SJSA1 (cell line): ENCODE measurements at regions not wholly inside any gene's neighbourhood (a gene's known extent, or its start where the extent isn't known, plus 50 kb on each side); places are given as distances from the start of the nearest gene placed in this dataset.
A peak's percentile ranks its signal among the peaks of the same experiment; 100 is the strongest.

Experiments
- DNase-seq, 2 experiments: peaks; one replicate each; pipeline ENCODE4 v3.0.0-alpha.2; 2015 to 2020; ENCODE audit warnings: low spot score in 2 of 2, low read depth in 1 of 2
- H3K27ac ChIP-seq: fragments of 250-450 bp; sonication (Bioruptor Pico); 2 replicates; pipeline ENCODE4 v1.5.1; 2020; ENCODE audit warnings: mild to moderate bottlenecking, moderate library complexity
- H3K27me3 ChIP-seq: fragments of 250-450 bp; sonication (Bioruptor Pico); replicated peaks from 2 replicates; pipeline ENCODE4 v1.5.1; 2020; ENCODE audit warnings: mild to moderate bottlenecking, moderate library complexity
- H3K36me3 ChIP-seq: fragments of 250-450 bp; sonication (Bioruptor Pico); 2 replicates; pipeline ENCODE4 v1.5.1; 2020; ENCODE audit warnings: mild to moderate bottlenecking
- H3K4me1 ChIP-seq: fragments of 250-450 bp; sonication (Bioruptor Pico); replicated peaks from 2 replicates; pipeline ENCODE4 v1.6.1; 2021; ENCODE audit warnings: mild to moderate bottlenecking
- H3K4me3 ChIP-seq: fragments of 250-450 bp; sonication (Bioruptor Pico); 2 replicates; pipeline ENCODE4 v1.5.1; 2020; ENCODE audit warnings: mild to moderate bottlenecking
- H3K9me3 ChIP-seq: fragments of 250-450 bp; sonication (Bioruptor Pico); replicated peaks from 2 replicates; pipeline ENCODE4 v1.5.1; 2020; ENCODE audit warnings: mild to moderate bottlenecking

DNA sequence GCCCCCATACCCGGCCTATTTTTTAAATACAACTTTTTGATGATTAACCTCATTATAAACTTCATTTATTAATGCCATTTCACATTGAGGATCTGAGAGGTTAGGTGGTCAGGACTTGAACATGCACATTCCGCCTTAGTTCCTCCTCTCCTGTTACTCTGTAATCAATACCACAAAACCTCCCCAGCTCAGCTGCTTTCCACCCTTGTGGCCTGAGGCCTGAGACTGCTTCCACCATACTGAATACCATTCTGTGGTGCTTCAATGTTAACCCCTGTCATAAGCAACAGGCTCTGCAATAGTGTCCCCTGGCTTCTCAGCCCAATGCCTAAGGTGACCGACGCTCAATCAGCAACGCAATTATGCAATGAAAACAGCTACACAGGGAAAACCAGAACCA, 405.4 kb downstream of the ETS1 start:
- H3K9me3 ChIP-seq = no peaks in the 10 kb centered on the region
- no peaks in the 10 kb centered on the region for H3K36me3 ChIP-seq
- no peaks in the 10 kb centered on the region for H3K27me3 ChIP-seq
- H3K4me1 ChIP-seq = peaks cover 15% of the 10 kb centered on the region
- H3K4me3 ChIP-seq = no peak overlapping the region
- no peak for DNase-seq
- no peak overlapping the region for H3K27ac ChIP-seq

DNA sequence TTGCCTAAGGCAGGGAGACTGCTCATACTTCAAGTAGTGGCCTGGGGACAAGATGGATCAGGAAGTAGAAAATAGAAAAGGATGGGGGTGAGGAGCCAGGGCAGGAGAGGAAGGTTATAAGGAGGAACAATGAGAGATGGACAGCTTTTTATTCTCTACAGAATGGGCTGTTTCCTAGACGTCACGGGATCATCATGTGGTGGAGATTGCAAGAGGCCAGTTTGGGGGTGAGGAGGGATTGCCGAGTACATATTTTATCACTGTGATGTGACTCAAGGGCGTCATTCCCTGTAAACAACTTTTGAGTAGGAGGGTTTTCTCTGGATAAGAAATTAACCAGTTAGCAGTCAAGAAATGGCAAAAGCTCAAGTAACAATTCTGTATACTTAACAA, 406.3 kb downstream of the ETS1 start:
- Histone ChIP-seq H3K4me1 (peaks cover 15% of the 10 kb centered on the region), H3K27me3 (no peaks in the 10 kb centered on the region), H3K36me3 (no peaks in the 10 kb centered on the region), H3K9me3 (no peaks in the 10 kb centered on the region), H3K27ac (peak overlapping the region; percentile 81), H3K4me3 (no peak overlapping the region)
- no peak for DNase-seq

DNA sequence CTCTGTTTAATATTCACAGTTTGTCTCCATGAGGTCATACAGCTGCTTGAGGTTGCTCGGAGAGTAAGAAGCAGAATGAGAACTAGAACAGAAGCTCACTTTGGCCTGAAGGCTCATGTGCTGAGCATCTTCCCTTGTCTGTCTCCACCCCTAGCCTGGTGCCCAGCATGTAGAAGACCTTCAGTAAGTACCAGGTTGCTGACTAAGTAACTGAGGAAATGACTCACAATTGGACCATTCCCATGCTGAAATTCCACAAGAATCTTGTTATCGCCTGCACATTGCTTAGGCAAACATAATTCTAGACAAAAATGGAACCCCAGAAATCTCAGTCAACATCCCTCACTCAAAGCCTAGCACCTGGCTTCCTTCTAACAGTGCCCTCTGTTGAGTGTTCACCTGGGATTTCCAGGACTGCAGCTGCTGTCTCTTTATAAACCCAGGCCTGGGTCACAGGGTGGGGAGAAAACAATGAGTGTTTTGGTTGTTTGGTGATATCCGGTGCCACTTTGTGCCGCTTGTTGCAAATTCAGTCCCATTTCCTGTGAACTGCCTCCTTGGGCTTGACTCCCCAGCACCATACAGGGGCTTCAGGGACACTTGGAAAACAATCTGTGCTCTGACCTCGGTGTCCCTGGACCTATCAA, 406.8 kb downstream of the ETS1 start:
- H3K27ac ChIP-seq = peak overlapping the region; percentile 81
- no peaks in the 10 kb centered on the region for H3K9me3 ChIP-seq
- peaks cover 15% of the 10 kb centered on the region for H3K4me1 ChIP-seq
- H3K4me3 ChIP-seq = no peak overlapping the region
- no peaks in the 10 kb centered on the region for H3K36me3 ChIP-seq
- peak; percentile 44 to 56 for DNase-seq
- no peaks in the 10 kb centered on the region for H3K27me3 ChIP-seq

DNA sequence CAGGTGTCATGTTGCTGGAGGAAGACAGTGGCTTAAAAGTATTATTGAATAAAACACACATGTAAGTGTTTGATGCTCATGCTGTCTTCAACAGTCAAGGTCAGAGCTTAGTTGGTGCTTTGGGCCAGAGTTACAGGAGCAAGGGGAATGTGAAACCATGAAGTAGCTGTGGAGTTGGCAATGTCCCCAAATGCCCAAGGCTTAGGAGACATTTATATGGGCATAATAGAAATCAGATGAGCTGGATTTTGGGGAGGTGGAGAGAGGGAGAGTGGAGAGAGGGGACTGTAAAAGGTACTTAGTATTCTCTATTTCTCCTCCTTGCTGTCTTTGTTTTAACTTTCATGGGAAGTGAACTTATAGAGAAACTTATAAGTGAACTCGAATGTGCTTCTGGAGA, 407.8 kb downstream of the ETS1 start:
- Histone ChIP-seq H3K4me1 (peaks cover 21% of the 10 kb centered on the region), H3K4me3 (no peak overlapping the region), H3K27me3 (no peaks in the 10 kb centered on the region), H3K27ac (no peak overlapping the region), H3K36me3 (no peaks in the 10 kb centered on the region), H3K9me3 (no peaks in the 10 kb centered on the region)
- DNase-seq = no peak

DNA sequence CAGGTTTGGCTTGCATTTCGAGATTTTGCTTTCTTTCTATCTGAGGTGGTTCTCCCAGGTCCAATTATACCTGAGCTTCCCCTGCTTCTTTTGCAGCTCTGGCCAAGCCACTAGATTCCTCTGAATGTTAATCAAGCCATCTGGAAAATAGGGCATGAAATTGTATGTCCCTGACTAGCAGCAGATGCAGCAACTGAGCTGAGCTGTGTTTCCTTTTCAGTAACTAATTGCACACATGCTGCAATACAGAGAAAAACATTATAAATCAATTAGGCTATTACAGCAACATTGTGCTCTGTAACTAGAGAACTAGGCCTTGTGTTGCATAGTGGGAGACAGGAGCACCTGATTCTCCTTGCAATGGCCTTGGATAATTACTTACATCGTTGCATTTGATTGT, 408.3 kb downstream of the ETS1 start:
- Histone ChIP-seq H3K27me3 (no peaks in the 10 kb centered on the region), H3K4me1 (peaks cover 26% of the 10 kb centered on the region), H3K36me3 (no peaks in the 10 kb centered on the region), H3K27ac (no peak overlapping the region), H3K9me3 (no peaks in the 10 kb centered on the region), H3K4me3 (no peak overlapping the region)
- DNase-seq = no peak

DNA sequence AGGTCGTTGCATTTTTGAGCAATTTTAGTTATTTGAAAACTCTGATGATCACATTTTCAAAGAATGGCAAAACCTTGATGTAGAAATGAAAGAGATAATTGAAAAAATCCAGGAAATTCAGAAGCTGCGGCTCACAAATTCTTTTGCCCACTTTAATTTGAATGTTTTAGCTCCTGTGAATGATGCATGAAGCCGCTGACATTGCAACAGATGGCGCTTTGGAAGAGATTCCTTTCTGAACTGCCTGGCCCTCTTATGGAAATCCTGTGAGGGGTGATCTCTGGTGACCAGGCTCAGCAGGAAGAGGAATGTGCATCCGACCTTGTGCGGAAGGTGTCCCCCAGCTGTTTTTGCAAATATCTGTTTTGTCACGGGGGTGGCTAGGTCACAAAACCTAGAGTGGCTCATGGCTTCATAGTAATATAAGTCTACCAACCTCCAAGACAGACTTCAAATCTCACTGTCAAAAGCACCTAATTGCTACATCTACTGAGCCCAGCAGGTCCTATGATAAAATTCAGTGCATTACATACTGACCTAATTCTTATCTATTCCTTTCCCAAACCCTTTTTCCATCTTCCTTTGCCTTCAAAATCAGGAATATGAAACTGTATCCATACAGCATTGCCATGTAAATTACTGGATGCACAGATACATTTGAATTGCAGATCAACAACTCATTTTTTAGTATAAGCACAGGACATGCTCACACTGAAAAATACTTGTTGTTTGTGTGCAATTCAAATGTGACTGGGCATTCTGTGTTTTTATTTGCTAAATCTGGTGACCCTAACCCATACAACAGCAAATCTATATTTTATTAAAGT, 412.7 kb downstream of the ETS1 start:
- H3K4me3 ChIP-seq = no peak overlapping the region
- DNase-seq = peak; percentile 51 to 67
- H3K27ac ChIP-seq = peak overlapping the region; percentile 68
- peaks cover 25% of the 10 kb centered on the region for H3K4me1 ChIP-seq
- H3K36me3 ChIP-seq = no peaks in the 10 kb centered on the region
- no peaks in the 10 kb centered on the region for H3K9me3 ChIP-seq
- no peaks in the 10 kb centered on the region for H3K27me3 ChIP-seq

DNA sequence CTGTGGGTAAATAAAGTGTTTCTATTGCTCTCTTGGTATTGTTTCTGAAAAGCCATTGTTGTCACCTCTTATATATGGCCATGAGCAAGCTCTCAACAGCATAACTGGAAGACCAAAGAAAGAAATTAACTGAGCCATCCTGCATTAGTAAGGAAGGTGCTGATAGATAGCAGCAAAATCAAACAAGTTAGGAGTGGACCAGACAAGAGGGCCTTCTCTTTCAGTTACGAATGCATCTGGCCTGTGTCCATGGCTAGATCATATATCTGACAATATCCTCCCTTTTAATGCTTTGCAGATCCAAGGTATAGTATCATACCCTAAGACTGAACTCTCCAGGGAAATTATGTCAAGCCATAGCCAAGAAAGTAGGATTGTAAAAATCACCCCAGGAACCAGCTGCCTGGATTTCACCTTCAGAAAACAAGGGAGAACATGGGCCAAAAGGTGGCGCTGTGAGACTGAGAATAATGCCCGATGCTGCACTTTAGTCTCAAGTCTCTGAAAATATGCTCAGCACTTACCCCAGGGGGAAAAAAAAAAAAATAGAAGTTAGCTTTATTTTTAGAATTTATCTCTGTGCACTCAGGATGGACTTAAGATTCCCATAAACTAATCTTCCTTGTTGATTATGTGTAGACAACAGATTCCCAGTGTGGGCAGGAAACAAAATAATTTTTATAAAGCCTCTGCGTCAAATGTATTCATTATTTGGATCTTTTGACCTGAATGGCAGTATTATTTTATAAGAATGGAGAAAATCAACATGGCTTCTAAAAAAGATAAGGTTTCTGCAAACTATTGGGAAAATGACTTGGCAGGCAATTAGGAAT, 415.1 kb downstream of the ETS1 start:
- Histone ChIP-seq H3K4me1 (peaks cover 25% of the 10 kb centered on the region), H3K4me3 (no peak overlapping the region), H3K36me3 (no peaks in the 10 kb centered on the region), H3K27ac (no peak overlapping the region), H3K27me3 (no peaks in the 10 kb centered on the region), H3K9me3 (no peaks in the 10 kb centered on the region)
- peak; percentile 64 for DNase-seq

DNA sequence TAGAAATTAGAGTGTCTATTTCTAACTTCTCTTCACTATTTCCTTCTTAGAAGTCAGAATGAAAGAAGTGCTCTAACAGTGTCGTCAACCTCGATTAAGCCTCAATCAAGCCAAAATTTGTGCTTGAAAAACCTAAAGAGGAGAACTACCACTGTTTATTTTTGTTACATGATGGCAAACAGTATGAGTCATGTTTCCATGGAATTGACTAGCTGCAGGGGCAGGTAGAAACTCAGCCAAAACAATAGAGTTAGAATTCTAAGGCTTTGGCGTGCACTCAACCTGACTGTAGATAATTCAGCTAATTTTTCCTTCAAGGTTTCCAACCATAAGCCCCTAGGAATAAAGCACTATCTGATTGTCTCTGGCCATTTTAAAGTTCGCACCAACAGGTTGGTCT, 415.9 kb downstream of the ETS1 start:
- Histone ChIP-seq H3K36me3 (no peaks in the 10 kb centered on the region), H3K9me3 (no peaks in the 10 kb centered on the region), H3K4me1 (peaks cover 25% of the 10 kb centered on the region), H3K27ac (no peak overlapping the region), H3K27me3 (no peaks in the 10 kb centered on the region), H3K4me3 (no peak overlapping the region)
- DNase-seq = peak in 1 of 2 experiments; percentile 22

DNA sequence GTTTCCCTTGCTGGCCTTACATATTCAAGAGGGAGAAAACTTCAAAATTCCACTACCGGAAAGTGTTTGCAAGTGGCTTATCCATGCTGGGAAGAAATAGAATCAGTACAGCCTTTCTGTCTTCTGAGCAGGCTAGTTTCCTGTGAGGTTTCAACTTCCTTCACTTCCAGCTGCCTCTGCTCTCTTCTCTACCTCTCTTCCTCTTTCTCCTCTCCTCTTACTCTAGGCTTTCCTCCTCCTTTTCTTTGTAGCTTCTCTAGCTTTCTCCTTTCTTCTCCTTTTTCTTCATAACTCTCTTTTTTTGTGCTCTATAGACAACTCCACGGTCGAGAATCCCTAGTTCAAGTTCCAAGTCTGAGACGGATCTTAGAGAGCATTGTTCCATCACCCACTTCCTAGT, 421.8 kb downstream of the ETS1 start:
- Histone ChIP-seq H3K4me3 (no peak overlapping the region), H3K9me3 (no peaks in the 10 kb centered on the region), H3K4me1 (no peaks in the 10 kb centered on the region), H3K36me3 (no peaks in the 10 kb centered on the region), H3K27me3 (no peaks in the 10 kb centered on the region), H3K27ac (no peak overlapping the region)
- no peak for DNase-seq

DNA sequence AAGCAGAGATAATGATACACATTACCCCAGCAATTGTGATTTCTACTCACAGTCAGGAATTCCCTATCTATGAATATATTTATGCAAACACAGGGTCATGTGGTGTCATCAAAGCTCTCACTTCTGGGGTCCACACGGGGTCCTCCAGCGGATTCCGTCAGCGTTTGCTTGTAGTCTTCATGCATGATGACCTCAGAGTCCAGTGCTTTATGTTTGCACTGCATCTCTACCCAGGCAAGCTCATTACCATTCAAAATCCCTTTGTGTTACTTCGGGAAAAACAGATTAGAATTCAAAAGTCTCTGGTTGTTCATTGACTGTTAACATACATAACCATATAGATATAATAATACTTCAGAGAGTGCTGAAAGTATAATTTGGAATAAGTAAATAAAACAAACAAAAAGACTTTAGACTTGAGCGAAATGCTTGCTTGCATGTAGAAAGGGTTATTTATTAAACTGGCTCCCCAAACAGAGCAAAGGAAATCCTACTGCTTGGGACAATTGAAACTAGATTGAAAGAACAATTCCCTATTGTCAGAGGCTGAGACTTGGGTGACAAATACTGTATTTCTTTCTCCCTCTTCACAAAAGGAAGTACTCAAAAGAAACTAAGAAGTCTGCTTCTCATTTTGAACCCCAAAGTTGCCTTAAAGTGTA, 423.1 kb downstream of the ETS1 start:
- Histone ChIP-seq H3K9me3 (no peaks in the 10 kb centered on the region), H3K27me3 (no peaks in the 10 kb centered on the region), H3K27ac (no peak overlapping the region), H3K36me3 (no peaks in the 10 kb centered on the region), H3K4me3 (no peak overlapping the region), H3K4me1 (no peaks in the 10 kb centered on the region)
- no peak for DNase-seq

DNA sequence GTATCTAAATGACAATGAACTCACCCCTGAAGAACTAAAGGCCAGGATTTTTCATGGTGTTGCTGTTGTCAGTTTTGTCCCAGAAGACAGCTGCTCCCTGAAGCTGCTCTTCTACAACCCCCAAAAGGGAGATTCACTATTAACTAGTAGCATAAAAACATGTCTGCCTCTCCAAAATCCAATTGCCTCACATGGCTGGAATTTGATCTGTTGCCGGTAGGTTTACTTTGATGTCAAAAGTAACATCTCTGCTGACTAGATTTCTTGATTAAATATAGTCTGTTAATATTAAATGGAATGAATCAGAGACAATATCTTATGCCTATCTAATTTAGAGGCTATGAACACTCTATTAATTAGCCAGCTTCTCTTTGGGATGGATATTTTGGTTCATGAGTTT, 425.4 kb downstream of the ETS1 start:
- no peak for DNase-seq
- no peak overlapping the region for H3K27ac ChIP-seq
- H3K9me3 ChIP-seq = no peaks in the 10 kb centered on the region
- 0 out of 2 replicates have a peak, but pooled peaks cover 4% of the 10 kb centered on the region for H3K4me1 ChIP-seq
- H3K4me3 ChIP-seq = no peak overlapping the region
- H3K27me3 ChIP-seq = no peaks in the 10 kb centered on the region
- H3K36me3 ChIP-seq = no peaks in the 10 kb centered on the region

DNA sequence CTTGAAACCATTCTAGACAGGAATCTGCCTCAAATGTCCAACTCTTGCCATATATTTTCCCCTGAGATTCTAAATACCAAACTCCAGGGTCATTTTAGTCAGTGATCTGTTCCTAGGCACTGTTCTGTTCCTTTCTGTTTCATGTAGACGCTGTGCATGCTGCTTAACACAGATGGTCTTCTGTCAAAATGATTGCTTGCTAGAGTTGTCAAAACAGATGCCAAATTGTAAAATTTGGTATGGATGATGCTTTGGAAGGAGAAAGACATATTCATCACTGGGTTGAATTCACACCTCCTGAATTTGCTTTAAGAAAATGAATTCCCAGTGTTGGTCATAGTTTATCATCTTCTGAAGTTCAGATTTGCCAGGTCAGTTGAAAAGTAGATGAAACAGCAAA, 425.9 kb downstream of the ETS1 start:
- no peak for DNase-seq
- Histone ChIP-seq H3K27ac (no peak overlapping the region), H3K36me3 (no peaks in the 10 kb centered on the region), H3K9me3 (no peaks in the 10 kb centered on the region), H3K4me3 (no peak overlapping the region), H3K27me3 (no peaks in the 10 kb centered on the region), H3K4me1 (0 out of 2 replicates have a peak, but pooled peaks cover 4% of the 10 kb centered on the region)

DNA sequence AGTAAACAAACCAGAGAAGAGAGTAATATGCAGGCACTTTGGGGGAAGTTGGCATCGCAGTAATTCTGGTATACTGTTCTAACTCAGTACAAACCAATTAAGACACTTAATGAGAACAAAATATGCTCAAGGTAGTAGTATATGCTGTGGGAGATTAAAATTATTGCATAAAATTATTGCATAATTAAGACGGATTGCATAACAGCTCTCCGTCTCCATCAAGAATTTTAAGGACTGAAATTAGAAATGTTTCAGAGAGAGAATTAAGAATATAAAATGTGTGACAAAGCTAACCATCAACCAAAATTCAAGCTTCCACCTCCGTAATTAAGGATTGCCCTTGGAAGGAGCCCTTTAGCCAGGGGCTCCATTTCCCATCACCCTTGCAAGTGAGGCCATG, 428.5 kb downstream of the ETS1 start:
- H3K4me1 ChIP-seq = 0 out of 2 replicates have a peak, but pooled peaks cover 4% of the 10 kb centered on the region
- no peaks in the 10 kb centered on the region for H3K36me3 ChIP-seq
- no peaks in the 10 kb centered on the region for H3K27me3 ChIP-seq
- no peaks in the 10 kb centered on the region for H3K9me3 ChIP-seq
- DNase-seq = no peak
- no peak overlapping the region for H3K4me3 ChIP-seq
- H3K27ac ChIP-seq = no peak overlapping the region
